SK-N-SH treated with all-trans-retinoic acid at 6 μM for 48 hours (cell line): ENCODE measurements at regions not wholly inside any gene's neighbourhood (a gene's known extent, or its start where the extent isn't known, plus 50 kb on each side); places are given as distances from the start of the nearest gene placed in this dataset.

ENCODE experiments used
- ATAC-seq: fragments of 200-7000 bp; cut with Tn5 transposase; 3 replicates; pipeline ENCODE4 v1.9.1; 2020; ENCODE audit warnings: mild to moderate bottlenecking, moderate library complexity
- ARNTL ChIP-seq: fragments of 450-650 bp; formaldehyde crosslinking; IDR thresholded peaks from 2 replicates; pipeline ENCODE4 v1.5.0; 2020; ENCODE audit warnings: low read depth, mild to moderate bottlenecking, moderate library complexity, borderline replicate concordance
- BACH2 ChIP-seq: fragments of 250-450 bp; sonication (Bioruptor Pico); IDR thresholded peaks from 2 replicates; pipeline ENCODE4 v1.9.0; 2021; ENCODE audit warnings: mild to moderate bottlenecking, borderline replicate concordance
- CREB5 ChIP-seq: fragments of 250-450 bp; sonication (Bioruptor Pico); IDR thresholded peaks from 2 replicates; pipeline ENCODE4 v1.5.1; 2020; ENCODE audit warnings: low read depth, mild to moderate bottlenecking, moderate library complexity
- CSDC2 ChIP-seq: fragments of 250-450 bp; sonication (Bioruptor Pico); IDR thresholded peaks from 2 replicates; pipeline ENCODE4 v1.5.0; 2020; ENCODE audit warnings: mild to moderate bottlenecking, moderate library complexity
- CSRNP3 ChIP-seq: fragments of 250-450 bp; sonication (Bioruptor Pico); IDR thresholded peaks from 2 replicates; pipeline ENCODE4 v1.5.1; 2021; ENCODE audit warnings: mild to moderate bottlenecking, moderate library complexity
- ESRRG ChIP-seq: fragments of 250-450 bp; sonication (Bioruptor Pico); IDR thresholded peaks from 2 replicates; pipeline ENCODE4 v1.6.1; 2021; ENCODE audit warnings: mild to moderate bottlenecking
- GLIS3 ChIP-seq: fragments of 250-450 bp; sonication (Bioruptor Pico); IDR thresholded peaks from 2 replicates; pipeline ENCODE4 v1.5.0; 2020; ENCODE audit warnings: mild to moderate bottlenecking, moderate library complexity
- ISL1 ChIP-seq: fragments of 250-450 bp; sonication (Bioruptor Pico); IDR thresholded peaks from 2 replicates; pipeline ENCODE4 v2.1.2; 2022; ENCODE audit warnings: mild to moderate bottlenecking, moderate library complexity
- OSR1 ChIP-seq: fragments of 250-450 bp; sonication (Bioruptor Pico); IDR thresholded peaks from 2 replicates; pipeline ENCODE4 v1.8.0; 2022; ENCODE audit warnings: moderate library complexity, mild to moderate bottlenecking, inconsistent platforms
- PATZ1 ChIP-seq: fragments of 250-450 bp; sonication (Bioruptor Pico); IDR thresholded peaks from 2 replicates; pipeline ENCODE4 v1.8.0; 2020; ENCODE audit warnings: mild to moderate bottlenecking, moderate library complexity, borderline replicate concordance
- POU6F1 ChIP-seq: fragments of 250-450 bp; sonication (Bioruptor Pico); IDR thresholded peaks from 2 replicates; pipeline ENCODE4 v1.8.0; 2021; ENCODE audit warnings: low read depth, mild to moderate bottlenecking, moderate library complexity, borderline replicate concordance
- RARB ChIP-seq: fragments of 250-450 bp; sonication (Bioruptor Pico); IDR thresholded peaks from 2 replicates; pipeline ENCODE4 v1.8.0; 2021; ENCODE audit warnings: mild to moderate bottlenecking, moderate library complexity
- SNAI2 ChIP-seq: fragments of 250-450 bp; sonication (Bioruptor Pico); IDR thresholded peaks from 2 replicates; pipeline ENCODE4 v1.5.0; 2020; ENCODE audit warnings: mild to moderate bottlenecking, moderate library complexity
- TCF4 ChIP-seq: fragments of 250-450 bp; sonication (Bioruptor Pico); IDR thresholded peaks from 2 replicates; pipeline ENCODE4 v1.8.0; 2021; ENCODE audit warnings: mild to moderate bottlenecking, moderate library complexity, borderline replicate concordance
- TOX ChIP-seq: fragments of 250-450 bp; sonication (Bioruptor Pico); IDR thresholded peaks from 2 replicates; pipeline ENCODE4 v1.8.0; 2021; ENCODE audit warnings: mild to moderate bottlenecking, moderate library complexity, borderline replicate concordance
- ZC3H10 ChIP-seq: fragments of 250-450 bp; sonication (Bioruptor Pico); IDR thresholded peaks from 2 replicates; pipeline ENCODE4 v1.5.1; 2021; ENCODE audit warnings: mild to moderate bottlenecking, moderate library complexity
- ZFP30 ChIP-seq: fragments of 450-650 bp; formaldehyde crosslinking; IDR thresholded peaks from 2 replicates; pipeline ENCODE4 v1.5.0; 2022; ENCODE audit warnings: mild to moderate bottlenecking, moderate library complexity
- ZNF565 ChIP-seq: fragments of 450-650 bp; formaldehyde crosslinking; conservative IDR thresholded peaks from 2 replicates; pipeline ENCODE4 v1.5.0; 2020; ENCODE audit warnings: low read depth, mild to moderate bottlenecking, moderate library complexity
- ZNF70 ChIP-seq: fragments of 450-650 bp; formaldehyde crosslinking; IDR thresholded peaks from 2 replicates; pipeline ENCODE4 v1.5.0; 2020; ENCODE audit warnings: mild to moderate bottlenecking, moderate library complexity

- TF ChIP-seq CREB5 (no peak), ARNTL (CRISPR knock-in tag) (no peak), CSRNP3 (CRISPR knock-in tag) (no peak), ESRRG (CRISPR knock-in tag) (no peak), ZFP30 (CRISPR knock-in tag) (no peak), PATZ1 (CRISPR knock-in tag) (no peak), CSDC2 (CRISPR knock-in tag) (no peak), GLIS3 (CRISPR knock-in tag) (no peak), SNAI2 (no peak), ZNF565 (no peak), ZC3H10 (CRISPR knock-in tag) (no peak), ISL1 (CRISPR knock-in tag) (no peak), POU6F1 (no peak)
- ATAC-seq = no peak
These were observed 65.5 kb downstream of the VCX2 start for GRCh38 chrX:8105531-8105930.

- TF ChIP-seq CSRNP3 (CRISPR knock-in tag) (no peak), ZC3H10 (CRISPR knock-in tag) (no peak), POU6F1 (no peak)
- ATAC-seq = no peak
These were observed 67.4 kb downstream of the VCX2 start for GRCh38 chrX:8103655-8104054.

- ATAC-seq = no peak
- TF ChIP-seq OSR1 (no peak), ARNTL (CRISPR knock-in tag) (no peak), CREB5 (no peak), TCF4 (CRISPR knock-in tag) (no peak), ZNF565 (no peak), CSDC2 (CRISPR knock-in tag) (no peak), ESRRG (CRISPR knock-in tag) (no peak), RARB (CRISPR knock-in tag) (no peak), ZNF70 (CRISPR knock-in tag) (no peak), TOX (CRISPR knock-in tag) (no peak), BACH2 (no peak), ISL1 (CRISPR knock-in tag) (no peak)
These were observed 79.6 kb downstream of the VCX2 start for GRCh38 chrX:8091510-8091909.
